Kidney (tissue), 13 donors: ENCODE measurements at regions not wholly inside any gene's neighbourhood (a gene's known extent, or its start where the extent isn't known, plus 50 kb on each side); places are given as distances from the start of the nearest gene placed in this dataset.

ENCODE experiments used
- DNase-seq, 5 donors: peaks; one replicate each; pipeline ENCODE4 v3.0.0-alpha.2; 2013 to 2020
- FAIRE-seq: peaks from 2 replicates; lab custom pipeline; 2012; peaks lifted over from hg19 to GRCh38; lab: Jason Lieb, UNC
- H3K27ac ChIP-seq, 2 donors: one replicate each; pipeline ENCODE4 v1.7.0; 2013; ENCODE audit warnings: low read depth in 2 of 2, low read length in 2 of 2, inconsistent platforms in 1 of 2
- H3K27me3 ChIP-seq: one replicate; pipeline ENCODE4 v1.7.1; 2013; ENCODE audit warnings: low read length, inconsistent platforms; ENCODE audit not compliant: control insufficient read depth, insufficient read depth
- H3K36me3 ChIP-seq, 3 donors: one replicate each; pipeline versions ENCODE4 v1.7.0 to v1.7.1; 2013; ENCODE audit warnings: low read length in 3 of 3, control low read depth in 1 of 3, inconsistent platforms in 1 of 3; ENCODE audit not compliant: insufficient read depth in 3 of 3, control insufficient read depth in 2 of 3
- H3K4me1 ChIP-seq, 3 donors: one replicate each; pipeline versions ENCODE4 v1.7.0 to v1.7.1; 2013; ENCODE audit warnings: low read length in 3 of 3, inconsistent platforms in 1 of 3, low read depth in 1 of 3; ENCODE audit not compliant: control insufficient read depth in 2 of 3, insufficient read depth in 2 of 3
- H3K4me3 ChIP-seq, 3 donors: one replicate each; pipeline versions ENCODE4 v1.7.0 to v1.8.1; 2013; ENCODE audit warnings: low read length in 3 of 3, control low read depth in 1 of 3, inconsistent platforms in 1 of 3
- H3K9ac ChIP-seq, 3 donors: one replicate each; pipeline versions ENCODE4 v1.7.0 to v1.7.1; 2013; ENCODE audit warnings: low read length in 3 of 3, control low read depth in 1 of 3, inconsistent platforms in 1 of 3
- H3K9me3 ChIP-seq, 3 donors: one replicate each; pipeline versions ENCODE4 v1.7.0 to v1.7.1; 2013; ENCODE audit warnings: low read length in 3 of 3, control low read depth in 1 of 3, inconsistent platforms in 1 of 3; ENCODE audit not compliant: control insufficient read depth in 2 of 3, insufficient read depth in 1 of 3
- CTCF ChIP-seq: IDR thresholded peaks from 3 replicates; pipeline ENCODE4 v1.5.1; 2012; ENCODE audit warnings: mild to moderate bottlenecking, moderate library complexity, borderline replicate concordance; ENCODE audit not compliant: insufficient read depth; ENCODE audit errors: extremely low read depth
- intact Hi-C: fragments of 100-400 bp; cut with DNase I; formaldehyde crosslinking; loops from one replicate; pipeline ENCODE4 v1.11.1; 2022
- donor health status: control.
- donor health status: control.
- donor health status: control.
- donor health status: control.
- donor health status: control.
- donor health status: DM: yes; HTN: yes; CAD: no.
- donor health status: Normal renal cell carcinoma (clear cell type).

- intact Hi-C loops: no loop called here
These were observed 97.4 kb upstream of the PSMD7 start for GRCh38 chr16:74199066-74199841.

GRCh38 chr16:74192281-74192797, 104.3 kb upstream of the PSMD7 start:
- DNase-seq (no peak), FAIRE-seq (no peak)
- no peaks in the 10 kb centered on the region for H3K36me3 ChIP-seq
- no peak overlapping the region for H3K9ac ChIP-seq
- no peak for TF ChIP-seq CTCF
- intact Hi-C loops: no loop called here
- no peaks in the 10 kb centered on the region for H3K4me1 ChIP-seq
- no peaks in the 10 kb centered on the region for H3K27me3 ChIP-seq
- no peaks in the 10 kb centered on the region for H3K9me3 ChIP-seq
- no peak overlapping the region for H3K27ac ChIP-seq
- H3K4me3 ChIP-seq: no peak overlapping the region

More at GRCh38 chr16:74199066-74199841, 97.4 kb upstream of the PSMD7 start:
- Histone ChIP-seq H3K27me3 (no peaks in the 10 kb centered on the region), H3K9ac (no peak overlapping the region), H3K27ac (no peak overlapping the region), H3K4me3 (no peak overlapping the region), H3K36me3 (no peaks in the 10 kb centered on the region), H3K4me1 (no peaks in the 10 kb centered on the region), H3K9me3 (no peaks in the 10 kb centered on the region)
- FAIRE-seq (no peak), DNase-seq (no peak)
- TF ChIP-seq CTCF: no peak

- DNase-seq (no peak), FAIRE-seq (no peak)
- TF ChIP-seq CTCF: no peak
- Histone ChIP-seq H3K9ac (no peak overlapping the region), H3K4me1 (no peaks in the 10 kb centered on the region), H3K27me3 (no peaks in the 10 kb centered on the region), H3K27ac (no peak overlapping the region), H3K36me3 (no peaks in the 10 kb centered on the region), H3K9me3 (no peaks in the 10 kb centered on the region), H3K4me3 (no peak overlapping the region)
- intact Hi-C loops: no loop called here
These were observed 106.3 kb upstream of the PSMD7 start for GRCh38 chr16:74190292-74190691.
